GM12878 (cell line): ENCODE measurements at regions not wholly inside any gene's neighbourhood (a gene's known extent, or its start where the extent isn't known, plus 50 kb on each side); places are given as distances from the start of the nearest gene placed in this dataset.

Experiments used
- BHLHE40 ChIP-seq, 2 experiments: fragments of 450-650 bp in 1 of 2; IDR thresholded peaks; 2 replicates each; pipeline ENCODE4 v1.6.1; 2011 to 2017; ENCODE audit warnings: low read depth in 2 of 2, borderline replicate concordance in 1 of 2, improper control_type of control experiment in 1 of 2, low read length in 1 of 2, mild to moderate bottlenecking in 1 of 2
- CEBPB ChIP-seq, 2 experiments: fragments of 150-350 bp in 1 of 2; IDR thresholded peaks; 2 replicates each; pipeline ENCODE4 v1.6.1; 2012 to 2014; ENCODE audit warnings: low read depth in 2 of 2, low read length in 2 of 2, borderline replicate concordance in 1 of 2, inconsistent platforms in 1 of 2
- EZH2 ChIP-seq: IDR thresholded peaks from 2 replicates; pipeline ENCODE4 v1.6.1; 2012; ENCODE audit warnings: low read depth, mild to moderate bottlenecking, control low read depth, inconsistent platforms, low read length, borderline replicate concordance; ENCODE audit not compliant: control insufficient read depth
- GABPA ChIP-seq: IDR thresholded peaks from 2 replicates; pipeline ENCODE4 v1.6.1; 2014; ENCODE audit warnings: antibody characterized with exemption, low read depth, mild to moderate bottlenecking, inconsistent platforms
- SPI1 ChIP-seq: IDR thresholded peaks from 2 replicates; pipeline ENCODE4 v1.6.1; 2011; ENCODE audit warnings: low read depth, mild to moderate bottlenecking, low read length, moderate library complexity, borderline replicate concordance; ENCODE audit not compliant: insufficient read depth
- STAT3 ChIP-seq: IDR thresholded peaks from 2 replicates; pipeline ENCODE4 v1.6.1; 2011; ENCODE audit warnings: low read depth, low read length, improper control_type of control experiment
- TF ChIP-seq, protein P1 (sequence below): fragments of 450-650 bp; IDR thresholded peaks from 2 replicates; pipeline ENCODE4 v1.6.1; 2017; ENCODE audit warnings: mild to moderate bottlenecking
- TF ChIP-seq, protein P2 (sequence below): IDR thresholded peaks from 2 replicates; pipeline ENCODE4 v1.6.1; 2011; ENCODE audit warnings: low read depth, low read length, improper control_type of control experiment, borderline replicate concordance

DNA sequence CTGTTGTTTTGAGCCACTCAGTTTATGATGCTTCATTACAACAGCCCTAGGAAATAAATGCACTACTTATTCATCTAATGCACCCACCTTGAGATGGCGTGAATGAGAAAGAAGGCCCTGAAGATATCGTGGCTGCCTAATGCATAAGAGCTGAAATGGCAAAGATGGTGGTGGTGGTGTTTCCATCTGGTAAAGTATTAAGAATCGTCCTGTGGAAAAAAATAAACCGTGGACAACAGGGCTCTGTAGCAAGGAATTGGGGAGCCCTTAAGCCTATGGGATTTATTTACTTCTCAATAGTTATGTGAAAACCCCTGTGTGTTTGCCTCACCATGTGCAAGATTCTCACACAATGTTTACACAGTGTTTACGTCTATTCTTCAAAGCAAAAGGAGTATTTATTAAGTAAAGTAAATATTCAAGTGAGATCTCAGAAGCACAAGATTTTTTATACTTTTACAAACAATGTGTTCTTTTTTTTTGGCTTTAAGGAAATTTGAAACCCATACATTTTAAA lies 1555.2 kb upstream of the FLRT2 start:
- TF ChIP-seq STAT3 (no peak), BHLHE40 (IDR thresholded peaks at IDR 0.05; ENCODE audit: borderline replicate concordance in 1 of 2, low read depth in 2 of 2, low read length in 1 of 2) (no peak), EZH2 (no peak), SPI1 (no peak), GABPA (no peak), CEBPB (IDR thresholded peaks at IDR 0.05; ENCODE audit: borderline replicate concordance in 1 of 2, low read depth in 2 of 2, low read length in 2 of 2) (no peak)
- TF ChIP-seq, protein P1, sequence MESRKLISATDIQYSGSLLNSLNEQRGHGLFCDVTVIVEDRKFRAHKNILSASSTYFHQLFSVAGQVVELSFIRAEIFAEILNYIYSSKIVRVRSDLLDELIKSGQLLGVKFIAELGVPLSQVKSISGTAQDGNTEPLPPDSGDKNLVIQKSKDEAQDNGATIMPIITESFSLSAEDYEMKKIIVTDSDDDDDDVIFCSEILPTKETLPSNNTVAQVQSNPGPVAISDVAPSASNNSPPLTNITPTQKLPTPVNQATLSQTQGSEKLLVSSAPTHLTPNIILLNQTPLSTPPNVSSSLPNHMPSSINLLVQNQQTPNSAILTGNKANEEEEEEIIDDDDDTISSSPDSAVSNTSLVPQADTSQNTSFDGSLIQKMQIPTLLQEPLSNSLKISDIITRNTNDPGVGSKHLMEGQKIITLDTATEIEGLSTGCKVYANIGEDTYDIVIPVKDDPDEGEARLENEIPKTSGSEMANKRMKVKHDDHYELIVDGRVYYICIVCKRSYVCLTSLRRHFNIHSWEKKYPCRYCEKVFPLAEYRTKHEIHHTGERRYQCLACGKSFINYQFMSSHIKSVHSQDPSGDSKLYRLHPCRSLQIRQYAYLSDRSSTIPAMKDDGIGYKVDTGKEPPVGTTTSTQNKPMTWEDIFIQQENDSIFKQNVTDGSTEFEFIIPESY, result no peak
- TF ChIP-seq, protein P2, sequence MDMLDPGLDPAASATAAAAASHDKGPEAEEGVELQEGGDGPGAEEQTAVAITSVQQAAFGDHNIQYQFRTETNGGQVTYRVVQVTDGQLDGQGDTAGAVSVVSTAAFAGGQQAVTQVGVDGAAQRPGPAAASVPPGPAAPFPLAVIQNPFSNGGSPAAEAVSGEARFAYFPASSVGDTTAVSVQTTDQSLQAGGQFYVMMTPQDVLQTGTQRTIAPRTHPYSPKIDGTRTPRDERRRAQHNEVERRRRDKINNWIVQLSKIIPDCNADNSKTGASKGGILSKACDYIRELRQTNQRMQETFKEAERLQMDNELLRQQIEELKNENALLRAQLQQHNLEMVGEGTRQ, result no peak
